Body of pancreas (tissue), 4 donors: ENCODE measurements at regions not wholly inside any gene's neighbourhood (a gene's known extent, or its start where the extent isn't known, plus 50 kb on each side); places are given as distances from the start of the nearest gene placed in this dataset.

Experiments used
- CTCF ChIP-seq, 7 experiments: fragments of 450-650 bp in 4 of 7; fragments of 200-600 bp in 3 of 7; sonication (generic) in 3 of 7; IDR thresholded peaks; one replicate each; pipeline ENCODE4 v1.5.1; 2016 to 2019; ENCODE audit warnings: antibody characterized with exemption in 7 of 7
- POLR2A ChIP-seq, 3 donors: fragments of 450-650 bp; IDR thresholded peaks; one replicate each; pipeline ENCODE4 v1.6.1; 2016; ENCODE audit warnings: antibody characterized with exemption in 3 of 3, mild to moderate bottlenecking in 2 of 3

DNA sequence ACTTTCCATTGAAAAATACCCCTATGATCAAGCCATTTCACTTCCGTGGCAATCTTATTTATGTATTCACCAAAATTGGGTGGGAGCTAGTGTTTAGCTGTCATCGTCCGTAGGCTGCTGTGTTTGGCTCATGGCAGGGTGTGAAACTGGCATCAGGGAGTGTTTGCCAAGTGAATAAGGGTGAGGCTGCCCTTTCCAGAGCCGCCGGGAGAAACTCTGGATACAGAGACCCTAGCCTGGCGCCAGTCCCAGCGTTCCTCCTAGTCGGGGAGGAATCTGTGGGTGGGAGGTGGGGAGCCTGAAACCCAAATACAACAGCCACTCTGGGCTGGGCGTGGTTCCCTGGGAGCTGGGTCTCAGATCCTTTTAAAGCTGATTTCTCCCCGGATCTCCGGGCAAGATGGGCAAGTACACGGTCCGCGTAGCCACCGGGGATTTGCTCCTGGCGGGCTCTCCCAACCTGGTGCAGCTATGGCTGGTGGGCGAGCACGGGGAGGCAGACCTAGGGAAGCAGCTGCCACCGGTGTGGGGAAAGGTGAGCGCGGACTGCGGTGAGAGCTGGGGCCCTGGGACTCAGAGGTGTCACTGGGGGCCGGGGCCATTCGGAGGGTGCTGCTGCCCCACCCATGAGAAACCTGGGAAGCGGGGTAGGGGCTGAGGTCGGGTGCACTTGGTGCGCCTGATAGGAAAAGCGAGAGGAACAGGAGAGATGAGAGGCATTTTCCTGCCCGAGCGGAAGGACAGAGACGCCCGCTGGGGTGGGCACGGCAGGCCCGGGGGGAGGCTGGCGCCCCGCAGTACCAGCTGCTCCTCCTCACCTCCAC is 62.1 kb upstream of the TEKT1 start:
- no peak for TF ChIP-seq CTCF (IDR thresholded peaks at IDR 0.05)
- no peak for TF ChIP-seq POLR2A (IDR thresholded peaks at IDR 0.05)
